HCT116 (cell line): ENCODE measurements at regions not wholly inside any gene's neighbourhood (a gene's known extent, or its start where the extent isn't known, plus 50 kb on each side); places are given as distances from the start of the nearest gene placed in this dataset.

Source experiments
- ATAC-seq: fragments of 200-7000 bp; cut with Tn5 transposase; 2 replicates; pipeline ENCODE4 v1.9.1; 2020; ENCODE audit warnings: mild to moderate bottlenecking, moderate library complexity
- BruUV-seq: library from RNA; stranded (reverse); fragments of 400-500 nt; replicated peaks from 2 replicates; lab custom pipeline; 2021; lab: Mats Ljungman, UMichigan
- CTCF ChIA-PET: fragments of 300-600 bp; sonication (Branson Sonifier 250); formaldehyde crosslinking; loops from one replicate; lab custom pipeline; 2021; ENCODE audit warnings: antibody characterized with exemption; lab: Charles Lee
- POLR2A ChIA-PET: fragments of 300-600, 350-600 bp; sonication (Branson Sonifier 250); formaldehyde crosslinking; loops from one replicate; lab custom pipeline; 2021; ENCODE audit warnings: antibody characterized with exemption; lab: Charles Lee
- RAD21 ChIA-PET, 2 experiments: fragments of 300-600 bp; sonication (Branson Sonifier 250); formaldehyde crosslinking; loops; one replicate each; lab custom pipeline; 2023; ENCODE audit warnings: low total read pairs in 2 of 2; ENCODE audit not compliant: uncharacterized antibody in 2 of 2, unreplicated experiment in 2 of 2, low non-redundant PET in 1 of 2; lab: Charles Lee
- DNase-seq: peaks from one replicate; pipeline ENCODE4 v3.0.0-alpha.2; 2010; ENCODE audit warnings: low read depth, low spot score
- H2AFZ ChIP-seq: fragments of 200-600 bp; shearing (Covaris generic), sonication (generic); 2 replicates; pipeline ENCODE4 v1.6.1; 2017; ENCODE audit warnings: low read depth, mixed run types, mixed read lengths, antibody characterized with exemption, low read length; ENCODE audit not compliant: poor library complexity, severe bottlenecking
- H3K27ac ChIP-seq: 2 replicates; pipeline ENCODE4 v1.5.1; 2012; ENCODE audit warnings: low read depth, low read length
- H3K27me3 ChIP-seq: fragments of 200-600 bp; sonication (generic); 2 replicates; pipeline ENCODE4 v1.6.1; 2016; ENCODE audit warnings: mixed run types, low read length, mixed read lengths; ENCODE audit not compliant: insufficient read depth
- H3K36me3 ChIP-seq, 2 experiments: fragments of 200-500 bp in 1 of 2; fragments of 200-600 bp in 1 of 2; sonication (Bioruptor generic) in 1 of 2; sonication (generic) in 1 of 2; 2 replicates each; pipeline versions ENCODE4 v1.5.1 to v1.6.1; 2014 to 2016; ENCODE audit warnings: low read length in 2 of 2, inconsistent platforms in 1 of 2, mixed read lengths in 1 of 2, mixed run types in 1 of 2; ENCODE audit not compliant: insufficient read depth in 2 of 2, control insufficient read depth in 1 of 2
- H3K4me1 ChIP-seq, 2 experiments: fragments of 200-600 bp in 1 of 2; sonication (generic) in 1 of 2; 2 replicates each; pipeline versions ENCODE4 v1.5.1 to v1.6.1; 2012 to 2017; ENCODE audit warnings: low read length in 2 of 2, inconsistent platforms in 1 of 2, mild to moderate bottlenecking in 1 of 2, mixed read lengths in 1 of 2, mixed run types in 1 of 2, moderate library complexity in 1 of 2; ENCODE audit not compliant: insufficient read depth in 2 of 2, control insufficient read depth in 1 of 2
- H3K4me2 ChIP-seq: fragments of 200-600 bp; sonication (generic); 2 replicates; pipeline ENCODE4 v1.6.1; 2017; ENCODE audit warnings: mixed run types, low read length, mixed read lengths
- H3K4me3 ChIP-seq, 2 experiments: fragments of 200-600 bp in 1 of 2; sonication (generic) in 1 of 2; replicated peaks in 1 of 2; 2 replicates each; pipeline ENCODE4 v1.5.1; 2011 to 2016; ENCODE audit warnings: low read length in 2 of 2, control low read depth in 1 of 2, low read depth in 1 of 2, mild to moderate bottlenecking in 1 of 2, mixed read lengths in 1 of 2, mixed run types in 1 of 2
- H3K79me2 ChIP-seq: fragments of 200-600 bp; sonication (generic); 2 replicates; pipeline ENCODE4 v1.6.1; 2017; ENCODE audit warnings: mild to moderate bottlenecking, mixed run types, low read length, moderate library complexity, mixed read lengths; ENCODE audit not compliant: insufficient read depth
- H3K9ac ChIP-seq: fragments of 200-600 bp; sonication (generic); 2 replicates; pipeline ENCODE4 v1.6.1; 2016; ENCODE audit warnings: low read length, mixed read lengths
- H3K9me2 ChIP-seq: fragments of 200-600 bp; sonication (generic), shearing (Covaris generic); 2 replicates; pipeline ENCODE4 v1.6.1; 2017; ENCODE audit warnings: mixed run types, mild to moderate bottlenecking, moderate library complexity; ENCODE audit not compliant: insufficient read depth
- H3K9me3 ChIP-seq, 2 experiments: fragments of 200-500 bp in 1 of 2; fragments of 200-600 bp in 1 of 2; sonication (Bioruptor generic) in 1 of 2; sonication (generic) in 1 of 2; 2 replicates each; pipeline ENCODE4 v1.6.1; 2014 to 2017; ENCODE audit warnings: low read length in 2 of 2, mixed read lengths in 2 of 2, inconsistent platforms in 1 of 2, low read depth in 1 of 2, mild to moderate bottlenecking in 1 of 2, mixed run types in 1 of 2, moderate library complexity in 1 of 2; ENCODE audit not compliant: control insufficient read depth in 1 of 2, insufficient read depth in 1 of 2
- H4K20me1 ChIP-seq: fragments of 200-600 bp; sonication (generic), shearing (Covaris generic); 2 replicates; pipeline ENCODE4 v1.6.1; 2017; ENCODE audit warnings: mixed run types, mild to moderate bottlenecking, moderate library complexity; ENCODE audit not compliant: insufficient read depth
- ATF3 ChIP-seq: IDR thresholded peaks from 2 replicates; pipeline ENCODE4 v1.6.1; 2012
- CBX3 ChIP-seq: IDR thresholded peaks from 2 replicates; pipeline ENCODE4 v1.6.1; 2012; ENCODE audit warnings: low read depth
- CEBPB ChIP-seq: IDR thresholded peaks from 2 replicates; pipeline ENCODE4 v1.6.1; 2012; ENCODE audit warnings: low read depth
- CTCF ChIP-seq, 3 experiments: fragments of 200-600 bp in 1 of 3; sonication (generic) in 1 of 3; IDR thresholded peaks in 2 of 3; conservative IDR thresholded peaks in 1 of 3; 2 replicates each; pipeline ENCODE4 v1.5.1; 2012 to 2017; ENCODE audit warnings: low read depth in 2 of 3, low read length in 2 of 3, antibody characterized with exemption in 1 of 3, borderline replicate concordance in 1 of 3, control low read depth in 1 of 3, mild to moderate bottlenecking in 1 of 3, mixed read lengths in 1 of 3, mixed run types in 1 of 3, moderate library complexity in 1 of 3; ENCODE audit not compliant: insufficient read depth in 1 of 3
- EGR1 ChIP-seq: IDR thresholded peaks from 2 replicates; pipeline ENCODE4 v1.6.1; 2012; ENCODE audit warnings: low read depth
- EZH2 ChIP-seq: fragments of 200-600 bp; sonication (generic); IDR thresholded peaks from 2 replicates; pipeline ENCODE4 v1.6.1; 2017; ENCODE audit warnings: antibody characterized with exemption, mixed run types
- FOSL1 ChIP-seq: IDR thresholded peaks from 2 replicates; pipeline ENCODE4 v1.6.1; 2012; ENCODE audit warnings: low read depth
- JUND ChIP-seq: IDR thresholded peaks from 2 replicates; pipeline ENCODE4 v1.6.1; 2012
- MAX ChIP-seq: IDR thresholded peaks from 2 replicates; pipeline ENCODE4 v1.6.1; 2012
- POLR2A ChIP-seq: IDR thresholded peaks from 2 replicates; pipeline ENCODE4 v1.7.0; 2011; ENCODE audit warnings: borderline replicate concordance; ENCODE audit not compliant: insufficient read depth, insufficient read length; ENCODE audit errors: extremely low read depth
- POLR2AphosphoS5 ChIP-seq: IDR thresholded peaks from 2 replicates; pipeline ENCODE4 v1.6.1; 2011; ENCODE audit warnings: mild to moderate bottlenecking, low read depth, low read length, moderate library complexity
- RAD21 ChIP-seq: IDR thresholded peaks from 2 replicates; pipeline ENCODE4 v1.6.1; 2012; ENCODE audit warnings: low read depth, mild to moderate bottlenecking
- SIN3A ChIP-seq: IDR thresholded peaks from 2 replicates; pipeline ENCODE4 v1.6.1; 2012; ENCODE audit warnings: low read depth
- SP1 ChIP-seq: IDR thresholded peaks from 2 replicates; pipeline ENCODE4 v1.6.1; 2012; ENCODE audit warnings: low read depth
- SRF ChIP-seq: IDR thresholded peaks from 2 replicates; pipeline ENCODE4 v1.6.1; 2012; ENCODE audit warnings: low read depth
- TCF7L2 ChIP-seq: IDR thresholded peaks from 2 replicates; pipeline ENCODE4 v1.7.0; 2011; ENCODE audit warnings: borderline replicate concordance, inconsistent platforms; ENCODE audit not compliant: insufficient read depth, insufficient read length; ENCODE audit errors: extremely low read depth
- ZFX ChIP-seq: fragments of 450-650 bp; IDR thresholded peaks from 2 replicates; pipeline ENCODE4 v1.6.1; 2017
- ZNF274 ChIP-seq: fragments of 200-500 bp; sonication (Bioruptor generic); IDR thresholded peaks from 2 replicates; pipeline ENCODE4 v1.6.1; 2014; ENCODE audit warnings: mild to moderate bottlenecking, low read depth, low read length, inconsistent platforms
- intact Hi-C: fragments of 100-400 bp; cut with micrococcal nuclease; formaldehyde crosslinking; loops from 2 replicates; pipeline ENCODE4 v1.10.0; 2022

GRCh38 chr13:80906860-80907259, 565.9 kb upstream of the SPRY2 start:
- no peak overlapping the region for H3K4me2 ChIP-seq
- TF ChIP-seq FOSL1 (no peak), CTCF (IDR thresholded peaks at IDR 0.05 in 2 of 3, conservative IDR thresholded peaks at IDR 0.05 in 1 of 3; ENCODE audit: borderline replicate concordance in 1 of 3, insufficient read depth in 1 of 3, low read depth in 2 of 3, low read length in 2 of 3) (no peak), RAD21 (no peak), ATF3 (no peak), CEBPB (no peak), CBX3 (no peak), EGR1 (no peak), POLR2A (no peak), JUND (no peak), EZH2 (no peak), SIN3A (no peak), SP1 (no peak), TCF7L2 (no peak), ZNF274 (no peak), SRF (no peak), MAX (no peak), POLR2AphosphoS5 (no peak), ZFX (no peak)
- TF ChIP-seq, all 23 proteins: peak for 0
- Histone ChIP-seq H3K27me3 (no peaks in the 10 kb centered on the region), H3K27ac (no peak overlapping the region), H3K79me2 (no peaks in the 10 kb centered on the region), H2AFZ (no peak overlapping the region), H3K9ac (no peak overlapping the region), H3K9me3 (no peaks in the 10 kb centered on the region; a peak in 2 of 4 replicates), H3K4me3 (no peak overlapping the region), H3K36me3 (no peaks in the 10 kb centered on the region), H3K4me1 (no peaks in the 10 kb centered on the region), H4K20me1 (no peaks in the 10 kb centered on the region), H3K9me2 (no peaks in the 10 kb centered on the region)
- CTCF ChIA-PET: no interaction called here
- intact Hi-C loops: no loop called here
- no TSS peak for BruUV-seq
- POLR2A ChIA-PET: no interaction called here
- DNase-seq (no peak), ATAC-seq (no peak)
- RAD21 ChIA-PET: no interaction called here
